IPS-11a (cell line): ENCODE measurements at regions not wholly inside any gene's neighbourhood (a gene's known extent, or its start where the extent isn't known, plus 50 kb on each side); places are given as distances from the start of the nearest gene placed in this dataset.

Experiments used
- H3K4me3 ChIP-seq: one replicate; pipeline ENCODE4 v1.5.1; 2013; ENCODE audit warnings: low read depth, low read length, control low read depth

GRCh38 chr12:127654383-127654985 is 612.5 kb upstream of the TMEM132C start:
- H3K4me3 ChIP-seq = no peak overlapping the region

- H3K4me3 ChIP-seq = no peak overlapping the region
These were observed 611.3 kb upstream of the TMEM132C start for GRCh38 chr12:127655691-127656090.

- H3K4me3 ChIP-seq = no peak overlapping the region
These were observed 610.7 kb upstream of the TMEM132C start for GRCh38 chr12:127656266-127656665.

- H3K4me3 ChIP-seq = no peak overlapping the region
These were observed 609.9 kb upstream of the TMEM132C start for GRCh38 chr12:127657036-127657435.

- no peak overlapping the region for H3K4me3 ChIP-seq
These were observed 606.0 kb upstream of the TMEM132C start for GRCh38 chr12:127660961-127661360.

- no peak overlapping the region for H3K4me3 ChIP-seq
These were observed 603.3 kb upstream of the TMEM132C start for GRCh38 chr12:127663716-127664115.

- no peak overlapping the region for H3K4me3 ChIP-seq
These were observed 602.1 kb upstream of the TMEM132C start for GRCh38 chr12:127664901-127665300.

GRCh38 chr12:127667131-127667685 is 599.8 kb upstream of the TMEM132C start:
- H3K4me3 ChIP-seq = no peak overlapping the region

GRCh38 chr12:127670294-127670693 is 596.7 kb upstream of the TMEM132C start:
- no peak overlapping the region for H3K4me3 ChIP-seq

GRCh38 chr12:127670796-127671195 is 596.2 kb upstream of the TMEM132C start:
- no peak overlapping the region for H3K4me3 ChIP-seq

- H3K4me3 ChIP-seq = no peak overlapping the region
These were observed 591.0 kb upstream of the TMEM132C start for GRCh38 chr12:127675936-127676335.

GRCh38 chr12:127677537-127678131 is 589.3 kb upstream of the TMEM132C start:
- no peak overlapping the region for H3K4me3 ChIP-seq

- no peak overlapping the region for H3K4me3 ChIP-seq
These were observed 588.0 kb upstream of the TMEM132C start for GRCh38 chr12:127678945-127679344.

- H3K4me3 ChIP-seq = no peak overlapping the region
These were observed 586.5 kb upstream of the TMEM132C start for GRCh38 chr12:127680516-127680915.

GRCh38 chr12:127681151-127681754 is 585.7 kb upstream of the TMEM132C start:
- no peak overlapping the region for H3K4me3 ChIP-seq

GRCh38 chr12:127685491-127685890 is 581.5 kb upstream of the TMEM132C start:
- no peak overlapping the region for H3K4me3 ChIP-seq

GRCh38 chr12:127685931-127686330 is 581.0 kb upstream of the TMEM132C start:
- no peak overlapping the region for H3K4me3 ChIP-seq

GRCh38 chr12:127687181-127687580 is 579.8 kb upstream of the TMEM132C start:
- no peak overlapping the region for H3K4me3 ChIP-seq

GRCh38 chr12:127688906-127689428 is 578.0 kb upstream of the TMEM132C start:
- H3K4me3 ChIP-seq = no peak overlapping the region

GRCh38 chr12:127690161-127690560 is 576.8 kb upstream of the TMEM132C start:
- no peak overlapping the region for H3K4me3 ChIP-seq

GRCh38 chr12:127696963-127697362 is 570.0 kb upstream of the TMEM132C start:
- H3K4me3 ChIP-seq = no peak overlapping the region

- no peak overlapping the region for H3K4me3 ChIP-seq
These were observed 563.9 kb upstream of the TMEM132C start for GRCh38 chr12:127703026-127703425.
